GM12865 (cell line): ENCODE measurements at regions not wholly inside any gene's neighbourhood (a gene's known extent, or its start where the extent isn't known, plus 50 kb on each side); places are given as distances from the start of the nearest gene placed in this dataset.

Source experiments
- DNase-seq: peaks from one replicate; pipeline ENCODE4 v3.0.0; 2010; ENCODE audit warnings: low read depth
- H3K4me3 ChIP-seq: 2 replicates; pipeline ENCODE4 v1.5.1; 2011; ENCODE audit warnings: mild to moderate bottlenecking, low read depth, low read length, control low read depth
- CTCF ChIP-seq: IDR thresholded peaks from 2 replicates; pipeline ENCODE4 v1.5.1; 2011; ENCODE audit warnings: low read length, control low read depth, low read depth, inconsistent platforms; ENCODE audit not compliant: insufficient read depth; ENCODE audit errors: missing control alignments

GRCh38 chr7:46383605-46384004, 462.5 kb upstream of the IGFBP3 start:
- no peak overlapping the region for H3K4me3 ChIP-seq
- TF ChIP-seq CTCF = no peak
- DNase-seq = peak; percentile 12

GRCh38 chr7:46369933-46370654, 449.0 kb upstream of the IGFBP3 start:
- no peak for DNase-seq
- no peak for TF ChIP-seq CTCF
- H3K4me3 ChIP-seq = no peak overlapping the region

- no peak for TF ChIP-seq CTCF
- no peak for DNase-seq
- H3K4me3 ChIP-seq = no peak overlapping the region
These were observed 447.8 kb upstream of the IGFBP3 start for GRCh38 chr7:46368871-46369270.

- TF ChIP-seq CTCF = no peak
- DNase-seq = no peak
These were observed 445.5 kb upstream of the IGFBP3 start for GRCh38 chr7:46366526-46366925.

GRCh38 chr7:46363688-46364087, 442.6 kb upstream of the IGFBP3 start:
- DNase-seq = no peak
- H3K4me3 ChIP-seq = no peak overlapping the region
- no peak for TF ChIP-seq CTCF

More at GRCh38 chr7:46366526-46366925, 445.5 kb upstream of the IGFBP3 start:
- H3K4me3 ChIP-seq = no peak overlapping the region

GRCh38 chr7:46360811-46361210, 439.7 kb upstream of the IGFBP3 start:
- H3K4me3 ChIP-seq = no peak overlapping the region
- DNase-seq = peak; percentile 26
- no peak for TF ChIP-seq CTCF

GRCh38 chr7:46360296-46360695, 439.2 kb upstream of the IGFBP3 start:
- H3K4me3 ChIP-seq = no peak overlapping the region
- DNase-seq = no peak
- no peak for TF ChIP-seq CTCF
